KBM-7 (cell line): ENCODE measurements at regions not wholly inside any gene's neighbourhood (a gene's known extent, or its start where the extent isn't known, plus 50 kb on each side); places are given as distances from the start of the nearest gene placed in this dataset.
"Not testable (repeated sequence)": the region's sequence is repeated elsewhere in the genome, so short reads cannot be mapped to it uniquely, and the experiment has no call there.

Experiments used
- DNase-seq: peaks from one replicate; pipeline ENCODE4 v3.0.0-alpha.2; 2015
- in situ Hi-C: fragments of 300-500 bp; cut with MboI; formaldehyde crosslinking; loops from 2 replicates; pipeline ENCODE4 v1.14.3; 2020; ENCODE audit warnings: low sequenced_read_pairs, low pct_unique_long_range_greater_than_20kb, mixed read lengths

- in situ Hi-C loops, result no loop called here
- no peak for DNase-seq
Measured at GRCh38 chr13:22931576-22931975, 249.2 kb upstream of the SGCG start.

- in situ Hi-C loops, DNase-seq: not testable (repeated sequence)
Measured at GRCh38 chr13:22932632-22933412, 248.0 kb upstream of the SGCG start.

- no peak for DNase-seq
- in situ Hi-C loops, result no loop called here
Measured at GRCh38 chr13:22933571-22934181, 247.1 kb upstream of the SGCG start.

- DNase-seq, result no peak
- in situ Hi-C loops, result no loop called here
Measured at GRCh38 chr13:22934744-22935523, 245.8 kb upstream of the SGCG start.

- in situ Hi-C loops, result no loop called here
- no peak for DNase-seq
Measured at GRCh38 chr13:22936228-22936627, 244.6 kb upstream of the SGCG start.

- in situ Hi-C loops, result no loop called here
Measured at GRCh38 chr13:22937241-22937640, 243.5 kb upstream of the SGCG start.

GRCh38 chr13:22937953-22938352 lies 242.8 kb upstream of the SGCG start:
- DNase-seq, result no peak
- in situ Hi-C loops, result no loop called here

More at GRCh38 chr13:22937241-22937640, 243.5 kb upstream of the SGCG start:
- DNase-seq, result no peak

- DNase-seq, result no peak
Measured at GRCh38 chr13:22938576-22938975, 242.2 kb upstream of the SGCG start.

GRCh38 chr13:22939157-22939556 lies 241.6 kb upstream of the SGCG start:
- DNase-seq, result no peak
- in situ Hi-C loops, result no loop called here

More at GRCh38 chr13:22938576-22938975, 242.2 kb upstream of the SGCG start:
- in situ Hi-C loops, result no loop called here

- no peak for DNase-seq
- in situ Hi-C loops, result no loop called here
Measured at GRCh38 chr13:22940090-22940710, 240.6 kb upstream of the SGCG start.

GRCh38 chr13:22940736-22941135 lies 240.0 kb upstream of the SGCG start:
- no peak for DNase-seq
- in situ Hi-C loops, result no loop called here

GRCh38 chr13:22941495-22941894 lies 239.3 kb upstream of the SGCG start:
- in situ Hi-C loops, DNase-seq: not testable (repeated sequence)

GRCh38 chr13:22942831-22943230 lies 237.9 kb upstream of the SGCG start:
- DNase-seq, in situ Hi-C loops: not testable (repeated sequence)

- in situ Hi-C loops, result no loop called here
- DNase-seq, result no peak
Measured at GRCh38 chr13:22944378-22944777, 236.4 kb upstream of the SGCG start.

- in situ Hi-C loops, result no loop called here
Measured at GRCh38 chr13:22945321-22946226, 235.2 kb upstream of the SGCG start.

GRCh38 chr13:22948421-22948820 lies 232.4 kb upstream of the SGCG start:
- in situ Hi-C loops, result no loop called here
- DNase-seq, result no peak

More at GRCh38 chr13:22945321-22946226, 235.2 kb upstream of the SGCG start:
- no peak for DNase-seq

- DNase-seq, in situ Hi-C loops: not testable (repeated sequence)
Measured at GRCh38 chr13:22952018-22952417, 228.8 kb upstream of the SGCG start.

- in situ Hi-C loops, result not testable (repeated sequence)
- peak; percentile 3 for DNase-seq
Measured at GRCh38 chr13:22955147-22955546, 225.6 kb upstream of the SGCG start.
